ENCODE measurements at regions not wholly inside any gene's neighbourhood (a gene's known extent, or its start where the extent isn't known, plus 50 kb on each side); places are given as distances from the start of the nearest gene placed in this dataset.

- FAIRE-seq, result no peak
- DNase-seq (ENCODE audit: insufficient read length, low spot score), result no peak
- no peak for TF ChIP-seq POLR2A (IDR thresholded peaks at IDR 0.05; ENCODE audit: low read depth, low read length)
These were observed 122.7 kb upstream of the DIPK2B start for GRCh38 chrX:45323387-45323786.

GRCh38 chrX:45322820-45323219, 122.1 kb upstream of the DIPK2B start:
- FAIRE-seq (no peak), DNase-seq (ENCODE audit: insufficient read length, low spot score) (no peak)
- no peak for TF ChIP-seq POLR2A (IDR thresholded peaks at IDR 0.05; ENCODE audit: low read depth, low read length)

- no peak for DNase-seq (ENCODE audit: insufficient read length, low spot score)
These were observed 121.7 kb upstream of the DIPK2B start for GRCh38 chrX:45322382-45322781.

GRCh38 chrX:45320191-45320590, 119.5 kb upstream of the DIPK2B start:
- no peak for TF ChIP-seq POLR2A (IDR thresholded peaks at IDR 0.05; ENCODE audit: low read depth, low read length)
- FAIRE-seq (no peak), DNase-seq (ENCODE audit: insufficient read length, low spot score) (no peak)

More at GRCh38 chrX:45322382-45322781, 121.7 kb upstream of the DIPK2B start:
- FAIRE-seq, result no peak
- no peak for TF ChIP-seq POLR2A (IDR thresholded peaks at IDR 0.05; ENCODE audit: low read depth, low read length)

- no peak for DNase-seq (ENCODE audit: insufficient read length, low spot score)
- no peak for FAIRE-seq
- TF ChIP-seq POLR2A (IDR thresholded peaks at IDR 0.05; ENCODE audit: low read depth, low read length), result no peak
These were observed 109.1 kb upstream of the DIPK2B start for GRCh38 chrX:45309801-45310200.

GRCh38 chrX:45309096-45309495, 108.4 kb upstream of the DIPK2B start:
- no peak for FAIRE-seq
- no peak for DNase-seq (ENCODE audit: insufficient read length, low spot score)
- TF ChIP-seq POLR2A (IDR thresholded peaks at IDR 0.05; ENCODE audit: low read depth, low read length), result no peak

GRCh38 chrX:45306794-45307193, 106.1 kb upstream of the DIPK2B start:
- no peak for TF ChIP-seq POLR2A (IDR thresholded peaks at IDR 0.05; ENCODE audit: low read depth, low read length)
- DNase-seq (ENCODE audit: insufficient read length, low spot score), result no peak
- no peak for FAIRE-seq

GRCh38 chrX:45300638-45301037, 100.0 kb upstream of the DIPK2B start:
- no peak for DNase-seq (ENCODE audit: insufficient read length, low spot score)
- no peak for FAIRE-seq
- no peak for TF ChIP-seq POLR2A (IDR thresholded peaks at IDR 0.05; ENCODE audit: low read depth, low read length)

GRCh38 chrX:45295259-45295986, 94.7 kb upstream of the DIPK2B start:
- TF ChIP-seq POLR2A (IDR thresholded peaks at IDR 0.05; ENCODE audit: low read depth, low read length), result no peak
- DNase-seq (ENCODE audit: insufficient read length, low spot score), result no peak
- FAIRE-seq, result no peak

- TF ChIP-seq POLR2A (IDR thresholded peaks at IDR 0.05; ENCODE audit: low read depth, low read length), result no peak
- DNase-seq (ENCODE audit: insufficient read length, low spot score) (no peak), FAIRE-seq (no peak)
These were observed 73.9 kb upstream of the DIPK2B start for GRCh38 chrX:45274576-45274975.

GRCh38 chrX:45267007-45267406, 66.3 kb upstream of the DIPK2B start:
- no peak for TF ChIP-seq POLR2A (IDR thresholded peaks at IDR 0.05; ENCODE audit: low read depth, low read length)
- DNase-seq (ENCODE audit: insufficient read length, low spot score) (no peak), FAIRE-seq (no peak)

GRCh38 chrX:45266456-45266855, 65.8 kb upstream of the DIPK2B start:
- DNase-seq (ENCODE audit: insufficient read length, low spot score) (no peak), FAIRE-seq (no peak)
- TF ChIP-seq POLR2A (IDR thresholded peaks at IDR 0.05; ENCODE audit: low read depth, low read length), result no peak

- TF ChIP-seq POLR2A (IDR thresholded peaks at IDR 0.05; ENCODE audit: low read depth, low read length), result no peak
- FAIRE-seq, result no peak
- DNase-seq (ENCODE audit: insufficient read length, low spot score), result no peak
These were observed 64.2 kb upstream of the DIPK2B start for GRCh38 chrX:45264865-45265264.

- no peak for TF ChIP-seq POLR2A (IDR thresholded peaks at IDR 0.05; ENCODE audit: low read depth, low read length)
- DNase-seq (ENCODE audit: insufficient read length, low spot score) (no peak), FAIRE-seq (no peak)
These were observed 60.8 kb upstream of the DIPK2B start for GRCh38 chrX:45261471-45261870.

GRCh38 chrX:45261005-45261404, 60.3 kb upstream of the DIPK2B start:
- TF ChIP-seq POLR2A (IDR thresholded peaks at IDR 0.05; ENCODE audit: low read depth, low read length), result no peak
- no peak for FAIRE-seq

More at GRCh38 chrX:45261005-45261404, 60.3 kb upstream of the DIPK2B start:
- DNase-seq (ENCODE audit: insufficient read length, low spot score), result no peak

All from H54 (cell line).